ENCODE measurements at regions not wholly inside any gene's neighbourhood (a gene's known extent, or its start where the extent isn't known, plus 50 kb on each side); places are given as distances from the start of the nearest gene placed in this dataset.

GRCh38 chr3:104879919-104880318, 486.8 kb upstream of the ALCAM start:
- TF ChIP-seq, protein P1, sequence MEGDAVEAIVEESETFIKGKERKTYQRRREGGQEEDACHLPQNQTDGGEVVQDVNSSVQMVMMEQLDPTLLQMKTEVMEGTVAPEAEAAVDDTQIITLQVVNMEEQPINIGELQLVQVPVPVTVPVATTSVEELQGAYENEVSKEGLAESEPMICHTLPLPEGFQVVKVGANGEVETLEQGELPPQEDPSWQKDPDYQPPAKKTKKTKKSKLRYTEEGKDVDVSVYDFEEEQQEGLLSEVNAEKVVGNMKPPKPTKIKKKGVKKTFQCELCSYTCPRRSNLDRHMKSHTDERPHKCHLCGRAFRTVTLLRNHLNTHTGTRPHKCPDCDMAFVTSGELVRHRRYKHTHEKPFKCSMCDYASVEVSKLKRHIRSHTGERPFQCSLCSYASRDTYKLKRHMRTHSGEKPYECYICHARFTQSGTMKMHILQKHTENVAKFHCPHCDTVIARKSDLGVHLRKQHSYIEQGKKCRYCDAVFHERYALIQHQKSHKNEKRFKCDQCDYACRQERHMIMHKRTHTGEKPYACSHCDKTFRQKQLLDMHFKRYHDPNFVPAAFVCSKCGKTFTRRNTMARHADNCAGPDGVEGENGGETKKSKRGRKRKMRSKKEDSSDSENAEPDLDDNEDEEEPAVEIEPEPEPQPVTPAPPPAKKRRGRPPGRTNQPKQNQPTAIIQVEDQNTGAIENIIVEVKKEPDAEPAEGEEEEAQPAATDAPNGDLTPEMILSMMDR (IDR thresholded peaks at IDR 0.05): no peak
- TF ChIP-seq EZH2phosphoT487 (IDR thresholded peaks at IDR 0.05): no peak

All from neural progenitor cell (in vitro differentiated cells).